ENCODE measurements at regions not wholly inside any gene's neighbourhood (a gene's known extent, or its start where the extent isn't known, plus 50 kb on each side); places are given as distances from the start of the nearest gene placed in this dataset.
"Not testable (repeated sequence)": the region's sequence is repeated elsewhere in the genome, so short reads cannot be mapped to it uniquely, and the experiment has no call there.

DNA sequence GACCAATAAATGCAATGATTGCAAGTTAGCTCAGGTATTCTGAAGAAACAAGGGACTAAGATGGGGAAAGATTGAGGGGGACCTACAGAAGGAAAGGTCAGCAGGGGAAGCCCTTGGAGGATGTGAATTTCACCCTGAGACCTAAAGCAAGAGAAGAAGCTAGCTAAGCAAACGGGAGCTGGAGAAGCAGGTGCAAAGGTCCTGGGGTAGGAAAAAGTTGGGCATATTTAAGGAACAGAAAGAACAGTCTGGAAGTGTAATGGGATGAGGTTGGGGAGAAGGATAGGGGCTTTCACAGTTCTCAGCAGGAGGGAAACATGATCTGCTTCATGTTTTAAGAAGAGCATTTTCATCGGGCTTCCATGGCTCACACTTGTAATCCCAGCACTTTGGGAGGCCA lies 89.7 kb upstream of the SLC45A1 start:
- DNase-seq (ENCODE audit: low spot score): no peak

GRCh38 chr1:8227674-8228073 lies 90.2 kb upstream of the SLC45A1 start:
- DNase-seq (ENCODE audit: low spot score): not testable (repeated sequence)

- DNase-seq (ENCODE audit: low spot score): no peak
Measured at GRCh38 chr1:8226747-8227146, 91.2 kb upstream of the SLC45A1 start.

- not testable (repeated sequence) for DNase-seq (ENCODE audit: low spot score)
Measured at GRCh38 chr1:8226024-8226423, 91.9 kb upstream of the SLC45A1 start.

- no peak for DNase-seq (ENCODE audit: low spot score)
Measured at GRCh38 chr1:8223526-8223925, 94.4 kb upstream of the SLC45A1 start.

DNA sequence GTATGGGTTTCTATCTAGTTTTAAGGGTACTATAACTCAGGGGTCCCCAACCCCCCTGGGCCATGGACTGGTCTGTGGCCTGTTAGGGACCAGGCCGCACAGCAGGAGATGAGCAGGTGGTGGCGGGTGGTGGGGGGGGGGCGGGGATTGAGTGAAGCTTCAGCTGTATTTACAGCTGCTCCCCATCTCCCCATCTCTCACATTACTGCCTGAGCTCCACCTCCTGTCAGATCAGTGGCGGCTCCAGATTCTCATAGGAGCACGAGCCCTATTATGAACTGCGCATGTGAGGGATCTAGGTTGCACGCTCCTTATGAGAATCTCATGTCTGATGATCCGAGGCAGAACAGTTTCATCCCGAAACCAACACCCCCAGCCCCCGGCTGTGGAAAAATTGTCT lies 95.1 kb upstream of the SLC45A1 start:
- DNase-seq (ENCODE audit: low spot score): no peak

DNA sequence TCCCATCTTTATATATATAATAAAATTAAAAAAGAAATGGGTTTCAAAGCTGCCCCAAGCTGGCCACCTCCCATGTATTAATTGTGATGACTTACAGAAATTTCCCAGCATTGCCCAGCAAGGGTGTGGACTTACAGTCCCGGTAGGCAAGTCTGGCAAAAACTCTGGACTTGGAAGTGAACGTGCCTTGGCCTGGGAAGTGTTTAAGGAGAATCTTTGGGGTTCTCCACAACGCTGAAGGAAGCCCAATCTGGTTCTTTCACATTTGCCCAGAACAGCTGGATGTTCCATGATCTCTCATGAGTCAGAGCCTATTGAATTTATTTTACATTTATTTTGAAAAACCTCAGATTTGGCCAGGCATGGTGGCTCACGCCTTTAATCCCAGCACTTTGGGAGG lies 98.4 kb upstream of the SLC45A1 start:
- DNase-seq (ENCODE audit: low spot score): no peak

DNA sequence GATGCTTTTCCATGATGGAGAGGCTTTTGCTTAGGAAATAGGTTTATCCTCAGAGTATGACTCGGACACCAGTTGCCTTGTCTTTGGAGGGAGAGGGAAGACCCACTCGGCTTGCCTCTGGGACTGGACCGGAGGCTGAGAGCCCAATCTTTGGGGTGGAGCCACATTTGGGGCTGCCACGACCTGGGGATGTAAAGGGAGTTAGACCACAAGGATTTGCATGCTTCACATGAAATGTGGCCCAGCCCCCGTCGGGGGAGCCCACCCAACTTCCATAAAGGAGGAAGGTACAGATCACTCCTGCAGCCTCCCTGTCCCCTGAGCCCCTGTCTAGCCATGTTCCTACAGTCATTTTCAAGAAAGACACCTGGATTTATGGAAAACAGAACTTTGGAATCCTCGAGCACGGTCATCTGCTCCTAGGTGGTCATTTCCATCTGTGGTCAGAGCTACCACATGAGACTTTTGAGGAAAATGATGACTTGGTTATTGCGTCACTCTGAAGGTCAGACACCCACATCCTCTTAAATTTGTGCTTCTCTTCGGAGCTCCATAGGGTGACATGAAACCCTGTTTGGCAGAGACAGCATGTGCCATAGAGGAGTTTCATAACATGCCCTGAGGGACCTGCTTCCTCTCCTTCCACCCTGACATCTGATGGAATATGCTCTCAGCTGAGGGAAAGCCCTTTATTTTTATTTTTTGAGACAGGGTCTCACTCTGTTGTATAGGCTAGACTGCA lies 99.4 kb upstream of the SLC45A1 start:
- DNase-seq (ENCODE audit: low spot score): no peak

DNA sequence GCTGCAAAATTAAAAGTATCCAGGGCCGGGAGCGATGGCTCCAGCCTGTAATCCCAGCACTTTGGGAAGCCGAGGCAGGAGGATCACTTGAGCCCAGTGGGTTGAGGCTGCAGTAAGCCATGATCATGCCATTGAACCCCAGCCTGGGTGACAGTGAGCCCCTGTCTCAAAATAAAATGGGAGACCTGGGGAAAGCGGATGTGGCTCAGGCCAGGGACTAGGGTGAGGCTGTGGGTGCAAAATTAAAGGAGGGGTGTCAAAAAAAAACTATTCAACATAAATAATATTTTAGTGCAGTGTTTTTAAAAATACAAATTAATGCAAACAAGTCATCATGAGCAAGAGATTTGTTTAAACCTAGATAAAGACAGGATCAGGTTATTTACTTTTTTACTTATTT lies 100.1 kb upstream of the SLC45A1 start:
- no peak for DNase-seq (ENCODE audit: low spot score)

- DNase-seq (ENCODE audit: low spot score): no peak
Measured at GRCh38 chr1:8217011-8217711, 100.8 kb upstream of the SLC45A1 start.

DNA sequence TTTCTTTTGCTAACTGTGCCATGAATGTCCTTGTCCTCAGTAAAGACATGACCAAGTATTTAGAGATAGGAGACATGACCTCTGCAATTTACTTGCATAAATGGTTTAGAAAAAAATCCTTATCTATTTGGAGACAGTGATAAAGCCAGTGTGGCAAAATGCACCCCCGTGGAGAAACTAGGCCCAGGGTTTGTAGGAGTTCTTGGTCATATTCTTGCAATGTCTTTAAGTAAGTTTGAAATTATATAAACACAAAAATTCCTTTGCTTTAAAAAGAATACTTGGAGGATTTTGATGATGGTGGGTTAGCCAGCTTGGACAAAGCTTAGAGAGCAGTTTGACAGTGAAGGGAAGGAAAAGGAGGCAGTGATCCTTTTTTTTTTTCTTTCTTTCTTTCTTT lies 101.9 kb upstream of the SLC45A1 start:
- no peak for DNase-seq (ENCODE audit: low spot score)

GRCh38 chr1:8214501-8215173 lies 103.3 kb upstream of the SLC45A1 start:
- DNase-seq (ENCODE audit: low spot score): no peak

- no peak for DNase-seq (ENCODE audit: low spot score)
Measured at GRCh38 chr1:8213676-8214075, 104.2 kb upstream of the SLC45A1 start.

DNA sequence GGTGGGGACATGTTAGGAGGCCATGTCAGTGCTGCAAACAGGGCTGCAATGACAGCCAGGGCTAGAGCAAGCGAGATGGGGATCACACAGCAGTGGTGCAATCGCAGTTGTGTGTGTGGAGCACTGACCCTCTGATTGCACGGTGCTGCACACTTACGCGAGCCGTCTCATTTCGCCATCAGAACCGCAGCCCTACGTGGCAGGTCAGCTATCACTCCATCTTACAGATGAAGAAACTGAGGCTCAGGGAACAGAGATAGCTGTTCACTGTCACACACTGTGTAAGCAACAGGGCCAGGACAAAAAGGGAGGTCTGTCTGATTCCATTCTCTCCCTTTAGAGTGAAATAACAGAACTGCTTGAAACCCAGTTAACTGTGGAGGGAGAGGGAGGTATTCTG lies 104.8 kb upstream of the SLC45A1 start:
- DNase-seq (ENCODE audit: low spot score): no peak

GRCh38 chr1:8212580-8213031 lies 105.3 kb upstream of the SLC45A1 start:
- no peak for DNase-seq (ENCODE audit: low spot score)

DNA sequence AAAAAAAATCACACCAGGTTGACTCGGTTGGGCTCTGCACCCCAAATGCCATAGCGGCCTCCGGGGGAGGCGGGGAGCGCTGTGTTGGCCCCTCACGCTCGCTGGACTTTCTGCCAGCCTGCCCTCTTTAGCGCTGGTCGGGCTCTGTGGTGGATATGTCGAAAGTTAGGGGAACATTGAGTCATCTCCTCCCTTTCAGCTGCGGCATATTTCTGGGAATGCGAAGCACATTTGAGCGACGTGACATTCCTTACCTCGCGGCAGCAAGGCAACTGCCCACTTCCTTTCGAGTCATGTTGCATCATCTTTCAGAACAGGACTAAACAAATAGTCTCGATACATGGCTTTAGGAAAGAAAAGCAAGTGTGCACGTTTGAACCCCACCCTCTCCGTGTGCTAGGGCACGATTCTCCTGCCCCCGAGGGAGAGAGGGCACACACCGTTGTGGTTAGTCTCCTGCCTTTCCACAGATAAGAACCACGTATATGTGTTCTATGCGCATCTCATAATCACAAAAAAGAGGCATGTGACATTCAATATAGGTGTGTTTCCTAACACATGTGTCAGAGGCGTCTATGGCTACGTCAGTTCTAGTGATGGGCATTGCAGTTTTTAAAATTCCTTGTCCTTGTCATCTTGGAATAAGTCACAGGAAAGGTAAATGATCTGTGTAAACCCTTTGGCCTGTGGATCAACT lies 105.9 kb upstream of the SLC45A1 start:
- peak; percentile 41 for DNase-seq (ENCODE audit: low spot score)

DNA sequence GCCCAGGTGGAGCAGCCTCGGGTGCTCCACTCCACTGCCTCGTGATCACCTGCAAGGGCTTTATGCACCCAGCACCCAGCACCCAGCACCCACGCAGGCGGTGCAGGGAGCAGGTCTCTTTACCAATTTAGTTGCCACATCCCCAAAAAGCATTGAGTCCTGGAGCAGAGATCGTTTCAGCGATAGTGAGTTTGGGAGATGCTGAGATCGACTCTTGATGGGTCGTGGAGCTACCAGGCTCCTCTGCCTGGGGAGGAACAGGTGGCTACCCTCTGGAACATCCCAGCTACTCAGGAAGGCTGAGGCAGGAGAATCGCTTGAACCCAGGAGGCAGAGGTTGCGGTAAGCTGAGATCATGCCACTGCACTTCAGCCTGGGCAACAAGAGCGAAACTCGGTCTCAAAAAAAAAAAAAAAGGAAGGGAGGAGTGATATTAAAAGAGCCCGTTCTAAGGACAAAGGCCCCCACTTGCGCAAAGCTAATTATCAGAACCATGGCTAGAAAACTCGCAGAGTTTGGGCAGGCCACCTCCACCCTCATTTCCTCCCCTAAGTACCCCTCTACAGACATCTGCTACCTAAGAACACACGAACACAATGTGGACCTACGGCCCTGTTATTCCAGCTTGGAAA lies 106.5 kb upstream of the SLC45A1 start:
- DNase-seq (ENCODE audit: low spot score): no peak

GRCh38 chr1:8207202-8207601 lies 110.7 kb upstream of the SLC45A1 start:
- DNase-seq (ENCODE audit: low spot score): no peak

DNA sequence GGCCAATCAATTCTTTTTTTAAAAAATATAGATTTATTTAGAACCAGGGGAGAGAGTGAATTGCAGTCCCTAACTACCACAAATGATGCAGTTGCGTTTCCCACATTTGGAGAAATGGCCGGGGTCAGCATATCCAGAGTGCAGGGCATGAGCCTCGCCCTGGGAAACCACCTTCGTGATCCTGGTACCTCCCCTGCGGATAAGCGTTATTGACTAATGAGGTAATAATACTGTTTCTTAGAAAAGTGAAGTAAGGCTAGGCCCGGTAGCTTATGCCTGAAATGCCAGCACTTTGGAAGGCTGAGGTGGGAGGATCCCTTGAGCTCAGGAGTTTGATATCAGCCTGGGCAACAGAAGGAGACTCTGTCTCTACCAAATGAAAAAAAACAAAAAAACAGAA lies 111.5 kb upstream of the SLC45A1 start:
- no peak for DNase-seq (ENCODE audit: low spot score)

DNA sequence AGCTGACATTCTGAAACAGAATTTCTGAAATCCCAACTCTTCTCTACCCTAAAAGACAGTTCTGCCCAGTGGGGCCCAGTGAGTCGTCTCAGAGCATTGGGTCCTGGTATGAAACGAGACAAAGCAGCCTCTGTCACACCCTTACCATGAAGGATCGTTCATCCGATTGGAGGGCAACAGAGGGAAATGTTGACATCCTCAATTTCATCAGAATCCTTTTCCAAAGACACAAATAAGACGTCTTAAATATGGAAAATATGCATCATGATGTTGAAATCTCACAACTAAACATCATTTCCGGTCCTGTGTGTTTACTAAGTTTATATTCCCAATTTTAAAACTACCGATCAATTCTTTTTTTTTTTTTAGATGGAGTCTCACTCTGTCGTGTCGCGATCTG lies 112.1 kb upstream of the SLC45A1 start:
- DNase-seq (ENCODE audit: low spot score): no peak

- DNase-seq (ENCODE audit: low spot score): no peak
Measured at GRCh38 chr1:8204826-8205225, 113.1 kb upstream of the SLC45A1 start.

- no peak for DNase-seq (ENCODE audit: low spot score)
Measured at GRCh38 chr1:8203551-8203950, 114.4 kb upstream of the SLC45A1 start.

Data from mucosa of gallbladder (tissue), 1 donor.